Fibroblast of lung (primary cell): ENCODE measurements at regions not wholly inside any gene's neighbourhood (a gene's known extent, or its start where the extent isn't known, plus 50 kb on each side); places are given as distances from the start of the nearest gene placed in this dataset.

Source experiments
- DNase-seq, 2 donors: peaks; one replicate each; pipeline versions ENCODE4 v3.0.0 to v3.0.0-alpha.2; 2010; ENCODE audit warnings: low read depth in 2 of 2
- H2AFZ ChIP-seq: 2 replicates; pipeline ENCODE4 v1.5.1; 2012; ENCODE audit warnings: low read length, control low read depth, inconsistent platforms
- H3K27ac ChIP-seq: 2 replicates; pipeline ENCODE4 v1.5.1; 2011; ENCODE audit warnings: low read length, control low read depth; ENCODE audit not compliant: insufficient read depth
- H3K27me3 ChIP-seq: 2 replicates; pipeline ENCODE4 v1.5.1; 2011; ENCODE audit warnings: mild to moderate bottlenecking, low read length; ENCODE audit not compliant: control insufficient read depth, insufficient read depth
- H3K36me3 ChIP-seq: 2 replicates; pipeline ENCODE4 v1.5.1; 2011; ENCODE audit warnings: low read length; ENCODE audit not compliant: control insufficient read depth, insufficient read depth
- H3K4me1 ChIP-seq: 2 replicates; pipeline ENCODE4 v1.5.1; 2011; ENCODE audit warnings: low read length; ENCODE audit not compliant: control insufficient read depth, insufficient read depth; ENCODE audit errors: extremely low read depth
- H3K4me2 ChIP-seq: 2 replicates; pipeline ENCODE4 v1.5.1; 2011; ENCODE audit warnings: low read length, control low read depth; ENCODE audit not compliant: insufficient read depth; ENCODE audit errors: extremely low read depth
- H3K4me3 ChIP-seq, 4 experiments: fragments of 200-600 bp in 1 of 4; sonication (generic) in 1 of 4; replicated peaks in 1 of 4; 2 replicates each; pipeline ENCODE4 v1.5.1; 2011 to 2016; ENCODE audit warnings: low read length in 4 of 4, low read depth in 3 of 4, mild to moderate bottlenecking in 3 of 4, control low read depth in 2 of 4, inconsistent platforms in 1 of 4, mixed read lengths in 1 of 4; ENCODE audit not compliant: insufficient read depth in 1 of 4; ENCODE audit errors: control extremely low read depth in 1 of 4
- H3K79me2 ChIP-seq: 2 replicates; pipeline ENCODE4 v1.5.1; 2012; ENCODE audit warnings: mild to moderate bottlenecking, low read length, inconsistent platforms; ENCODE audit not compliant: control insufficient read depth, insufficient read depth
- H3K9ac ChIP-seq: 2 replicates; pipeline ENCODE4 v1.5.1; 2011; ENCODE audit warnings: mild to moderate bottlenecking, low read length, control low read depth; ENCODE audit not compliant: insufficient read depth
- H3K9me3 ChIP-seq: 2 replicates; pipeline ENCODE4 v1.5.1; 2012; ENCODE audit warnings: low read depth, low read length; ENCODE audit not compliant: control insufficient read depth, insufficient read depth
- H4K20me1 ChIP-seq: 2 replicates; pipeline ENCODE4 v1.5.1; 2011; ENCODE audit warnings: low read length; ENCODE audit not compliant: control insufficient read depth, insufficient read depth; ENCODE audit errors: extremely low read depth
- CTCF ChIP-seq, 2 donors: IDR thresholded peaks in 1 of 2; conservative IDR thresholded peaks in 1 of 2; 1 replicate in 1 of 2; 2 replicates in 1 of 2; pipeline ENCODE4 v1.5.1; 2011 to 2012; ENCODE audit warnings: low read length in 2 of 2, control low read depth in 1 of 2, inconsistent platforms in 1 of 2, low read depth in 1 of 2, mild to moderate bottlenecking in 1 of 2
- EZH2 ChIP-seq: IDR thresholded peaks from 2 replicates; pipeline ENCODE4 v1.5.1; 2012; ENCODE audit warnings: low read length, control low read depth, mild to moderate bottlenecking; ENCODE audit errors: missing control alignments

GRCh38 chr3:34212175-34212574 is 413.7 kb downstream of the PDCD6IP start:
- TF ChIP-seq CTCF (conservative IDR thresholded peaks at IDR 0.05 in 1 of 2, IDR thresholded peaks at IDR 0.05 in 1 of 2; ENCODE audit: low read depth in 1 of 2, low read length in 2 of 2) (no peak), EZH2 (no peak)
- Histone ChIP-seq H3K9ac (no peak overlapping the region), H3K4me3 (no peak overlapping the region), H3K4me2 (no peak overlapping the region), H3K27me3 (no peaks in the 10 kb centered on the region), H3K36me3 (no peaks in the 10 kb centered on the region), H3K27ac (no peak overlapping the region), H3K9me3 (no peaks in the 10 kb centered on the region), H3K4me1 (no peaks in the 10 kb centered on the region), H2AFZ (no peak overlapping the region), H3K79me2 (no peaks in the 10 kb centered on the region), H4K20me1 (no peaks in the 10 kb centered on the region)
- DNase-seq = peak in 1 of 2 donors; percentile 24

- Histone ChIP-seq H3K4me3 (no peak overlapping the region), H3K9ac (no peak overlapping the region), H3K9me3 (no peaks in the 10 kb centered on the region), H3K4me2 (no peak overlapping the region), H3K27ac (no peak overlapping the region), H3K36me3 (no peaks in the 10 kb centered on the region), H2AFZ (no peak overlapping the region), H3K4me1 (no peaks in the 10 kb centered on the region), H3K27me3 (no peaks in the 10 kb centered on the region), H3K79me2 (no peaks in the 10 kb centered on the region), H4K20me1 (no peaks in the 10 kb centered on the region)
- peak; percentile 10 to 72 for DNase-seq
- no peak for TF ChIP-seq CTCF (conservative IDR thresholded peaks at IDR 0.05 in 1 of 2, IDR thresholded peaks at IDR 0.05 in 1 of 2; ENCODE audit: low read depth in 1 of 2, low read length in 2 of 2)
- TF ChIP-seq EZH2 = no peak
These were observed 414.2 kb downstream of the PDCD6IP start for GRCh38 chr3:34212656-34213055.

- Histone ChIP-seq H3K36me3 (no peaks in the 10 kb centered on the region), H3K27ac (no peak overlapping the region), H4K20me1 (no peaks in the 10 kb centered on the region), H3K4me3 (no peak overlapping the region), H2AFZ (no peak overlapping the region), H3K4me2 (no peak overlapping the region), H3K27me3 (no peaks in the 10 kb centered on the region), H3K9me3 (no peaks in the 10 kb centered on the region), H3K79me2 (no peaks in the 10 kb centered on the region), H3K4me1 (no peaks in the 10 kb centered on the region), H3K9ac (no peak overlapping the region)
- TF ChIP-seq CTCF (conservative IDR thresholded peaks at IDR 0.05 in 1 of 2, IDR thresholded peaks at IDR 0.05 in 1 of 2; ENCODE audit: low read depth in 1 of 2, low read length in 2 of 2) = no peak
- TF ChIP-seq EZH2 = no peak
- peak in 1 of 2 donors; percentile 4 for DNase-seq
These were observed 415.0 kb downstream of the PDCD6IP start for GRCh38 chr3:34213478-34213877.
